ENCODE measurements at regions not wholly inside any gene's neighbourhood (a gene's known extent, or its start where the extent isn't known, plus 50 kb on each side); places are given as distances from the start of the nearest gene placed in this dataset.
"Not testable (repeated sequence)": the region's sequence is repeated elsewhere in the genome, so short reads cannot be mapped to it uniquely, and the experiment has no call there.

GRCh38 chr22:22296047-22296446, 51.5 kb downstream of the VPREB1 start:
- CTCF ChIA-PET, POLR2A ChIA-PET: not testable (repeated sequence)

GRCh38 chr22:22297159-22297793, 52.7 kb downstream of the VPREB1 start:
- POLR2A ChIA-PET, CTCF ChIA-PET: not testable (repeated sequence)

DNA sequence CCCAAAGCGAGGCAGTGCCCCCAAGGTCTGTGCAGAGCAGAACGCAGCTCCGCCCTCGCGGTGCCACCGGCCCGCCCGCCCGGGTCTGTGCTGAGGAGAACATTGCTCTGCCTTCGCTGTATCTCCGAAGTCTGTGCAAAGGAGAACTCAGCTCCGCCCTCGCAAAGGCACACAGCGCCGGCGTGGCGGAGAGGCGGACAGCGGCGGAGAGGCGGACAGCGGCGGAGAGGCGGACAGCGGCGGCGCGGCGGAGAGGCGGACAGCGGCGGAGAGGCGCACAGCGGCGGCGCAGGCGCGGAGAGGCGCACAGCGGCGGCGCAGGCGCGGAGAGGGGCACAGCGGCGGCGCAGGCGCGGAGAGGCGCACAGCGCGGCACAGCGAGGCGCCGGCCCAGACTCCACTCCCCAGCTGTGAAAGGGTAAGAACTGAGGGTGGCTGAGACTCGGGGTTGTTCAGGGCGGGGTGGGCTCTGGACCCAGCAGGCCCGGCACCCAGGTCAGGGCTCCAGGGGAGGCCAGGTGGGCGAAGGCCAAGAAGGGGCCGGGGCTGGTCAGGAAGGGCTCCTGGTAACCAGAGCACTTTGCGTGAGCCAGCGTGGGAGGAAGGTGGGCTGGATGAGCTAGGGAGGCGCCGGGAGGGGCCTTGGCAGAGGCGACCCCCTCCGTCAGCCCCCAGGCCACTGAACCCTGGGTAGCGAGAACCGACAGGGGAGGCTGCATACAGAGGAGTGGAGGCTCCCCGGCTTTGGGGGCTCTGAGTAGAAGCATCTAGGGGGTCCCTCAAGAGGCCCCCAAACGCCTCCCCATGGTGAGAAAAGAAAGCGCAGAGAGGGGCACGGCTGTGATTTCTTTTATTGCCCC, 53.4 kb downstream of the VPREB1 start:
- POLR2A ChIA-PET, CTCF ChIA-PET: not testable (repeated sequence)

DNA sequence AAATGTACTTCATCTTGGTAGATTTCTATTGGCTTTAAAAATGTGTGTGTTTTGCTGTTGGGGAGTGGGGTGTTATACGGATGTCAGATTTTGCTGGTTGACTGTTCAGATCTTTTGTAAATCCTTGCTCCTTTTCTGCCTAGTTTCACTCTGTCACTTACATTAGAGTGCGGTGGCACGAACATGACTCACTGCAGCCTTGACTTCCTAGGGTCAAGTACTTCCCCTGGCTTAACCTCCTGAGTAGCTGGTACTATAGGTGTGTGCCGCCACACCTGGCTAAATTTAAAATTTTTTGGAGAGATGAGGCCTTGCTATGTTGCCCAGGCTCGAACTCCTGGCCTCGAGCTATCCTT, 54.0 kb downstream of the VPREB1 start:
- POLR2A ChIA-PET, CTCF ChIA-PET: not testable (repeated sequence)

DNA sequence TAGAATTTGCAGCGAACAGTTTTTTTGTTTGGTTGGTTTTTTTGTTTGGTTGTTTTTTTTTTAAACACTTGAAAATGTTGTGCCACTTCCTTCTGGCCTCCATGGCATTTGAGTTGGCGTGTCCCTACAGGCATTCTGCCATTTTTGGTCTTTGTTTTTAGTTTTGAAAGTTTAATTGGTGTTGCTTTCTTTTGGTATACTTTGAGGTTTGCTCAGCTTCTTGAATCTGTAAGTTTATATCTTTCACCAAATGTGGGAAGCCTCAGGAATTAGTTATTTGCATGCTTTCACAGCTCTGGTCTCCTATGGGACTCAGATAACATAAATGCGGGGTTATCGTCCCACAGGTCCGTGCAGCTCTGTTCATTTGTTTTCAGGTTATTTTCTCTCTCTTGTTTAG, 55.9 kb downstream of the VPREB1 start:
- POLR2A ChIA-PET, CTCF ChIA-PET: not testable (repeated sequence)

- CTCF ChIA-PET, POLR2A ChIA-PET: not testable (repeated sequence)
Observed at GRCh38 chr22:22300946-22301345, 56.4 kb downstream of the VPREB1 start.

GRCh38 chr22:22316589-22316988, 72.0 kb downstream of the VPREB1 start:
- ChIA-PET POLR2A (no interaction called here), CTCF (no interaction called here)

DNA sequence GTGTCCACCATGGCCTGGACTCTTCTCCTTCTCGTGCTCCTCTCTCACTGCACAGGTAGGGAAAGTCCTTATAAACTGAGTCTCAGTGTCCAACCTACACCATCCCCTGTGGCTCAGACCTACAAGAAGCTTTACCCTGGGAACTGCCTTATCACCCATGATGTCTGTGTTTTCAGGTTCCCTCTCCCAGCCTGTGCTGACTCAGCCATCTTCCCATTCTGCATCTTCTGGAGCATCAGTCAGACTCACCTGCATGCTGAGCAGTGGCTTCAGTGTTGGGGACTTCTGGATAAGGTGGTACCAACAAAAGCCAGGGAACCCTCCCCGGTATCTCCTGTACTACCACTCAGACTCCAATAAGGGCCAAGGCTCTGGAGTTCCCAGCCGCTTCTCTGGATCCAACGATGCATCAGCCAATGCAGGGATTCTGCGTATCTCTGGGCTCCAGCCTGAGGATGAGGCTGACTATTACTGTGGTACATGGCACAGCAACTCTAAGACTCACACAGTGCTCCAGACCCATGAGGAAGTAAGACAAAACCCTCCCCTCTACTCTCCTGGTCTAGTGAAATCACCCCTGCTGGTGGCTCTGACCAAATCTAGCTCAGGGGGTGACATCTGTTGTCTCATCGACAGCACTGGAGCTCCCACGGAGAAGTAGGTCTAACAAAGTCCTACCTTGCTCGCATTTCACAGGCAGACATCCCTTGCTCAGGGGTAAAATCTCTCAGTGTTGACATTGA, 74.3 kb downstream of the VPREB1 start:
- ChIA-PET POLR2A (no interaction called here), CTCF (interaction anchor here (1.0 kb wide), 1 partner anchor 111 kb away, joined by 4 read pairs; no protein-coding TSS in a partner anchor)

DNA sequence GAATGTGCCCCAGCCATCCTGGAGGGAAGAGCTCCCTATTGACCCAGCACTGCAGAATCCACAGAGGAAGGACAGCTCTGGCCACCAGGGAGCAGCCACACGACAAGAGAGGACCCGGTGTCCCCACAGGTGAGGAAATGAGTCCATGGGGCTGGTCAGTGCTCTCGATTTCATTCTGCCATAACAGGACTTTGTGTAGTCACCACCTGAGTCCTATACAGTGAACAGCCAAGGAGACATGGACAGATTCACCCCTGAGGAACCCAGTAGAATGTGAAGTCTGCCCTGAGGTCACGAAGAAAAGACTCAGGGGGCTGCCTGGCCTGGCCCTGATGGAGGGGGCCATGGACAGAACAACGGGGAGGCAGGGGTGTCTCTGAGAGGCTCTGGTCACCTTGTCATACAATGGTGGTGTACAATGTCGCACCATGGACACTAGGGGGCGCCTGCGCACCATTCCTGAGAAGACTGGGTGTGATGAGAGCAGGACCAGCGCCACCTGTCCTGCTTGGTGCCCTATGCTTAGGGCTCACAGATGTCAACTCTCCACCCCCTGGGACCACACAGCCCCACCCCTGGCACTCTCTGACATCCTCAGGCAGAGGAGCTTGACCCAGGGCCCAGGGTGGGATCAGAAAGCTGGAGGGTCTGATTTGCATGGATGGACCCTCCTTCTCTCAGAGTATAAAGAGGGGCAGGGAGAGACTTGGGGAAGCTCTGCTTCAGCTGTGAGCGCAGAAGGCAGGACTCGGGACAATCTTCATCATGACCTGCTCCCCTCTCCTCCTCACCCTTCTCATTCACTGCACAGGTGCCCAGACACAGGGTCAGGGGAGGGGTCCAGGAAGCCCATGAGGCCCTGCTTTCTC, 77.4 kb downstream of the VPREB1 start:
- POLR2A ChIA-PET = not testable (repeated sequence)
- CTCF ChIA-PET = interaction anchor here (0.6 kb wide), 1 partner anchor 81 kb away, joined by 3 read pairs; no protein-coding TSS in a partner anchor

DNA sequence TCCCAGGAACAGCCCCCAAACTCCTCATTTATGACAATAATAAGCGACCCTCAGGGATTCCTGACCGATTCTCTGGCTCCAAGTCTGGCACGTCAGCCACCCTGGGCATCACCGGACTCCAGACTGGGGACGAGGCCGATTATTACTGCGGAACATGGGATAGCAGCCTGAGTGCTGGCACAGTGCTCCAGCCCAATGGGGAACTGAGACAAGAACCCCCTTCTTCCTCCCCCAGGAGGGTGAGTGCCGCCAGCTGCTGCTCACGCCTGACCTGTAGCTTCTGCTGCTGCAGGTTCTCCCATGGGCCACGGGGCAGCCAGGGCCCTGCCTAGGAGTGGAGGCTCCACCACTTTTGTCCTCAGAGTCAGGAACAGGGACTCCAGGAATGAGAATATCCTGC, 78.2 kb downstream of the VPREB1 start:
- ChIA-PET POLR2A (no interaction called here), CTCF (no interaction called here)

DNA sequence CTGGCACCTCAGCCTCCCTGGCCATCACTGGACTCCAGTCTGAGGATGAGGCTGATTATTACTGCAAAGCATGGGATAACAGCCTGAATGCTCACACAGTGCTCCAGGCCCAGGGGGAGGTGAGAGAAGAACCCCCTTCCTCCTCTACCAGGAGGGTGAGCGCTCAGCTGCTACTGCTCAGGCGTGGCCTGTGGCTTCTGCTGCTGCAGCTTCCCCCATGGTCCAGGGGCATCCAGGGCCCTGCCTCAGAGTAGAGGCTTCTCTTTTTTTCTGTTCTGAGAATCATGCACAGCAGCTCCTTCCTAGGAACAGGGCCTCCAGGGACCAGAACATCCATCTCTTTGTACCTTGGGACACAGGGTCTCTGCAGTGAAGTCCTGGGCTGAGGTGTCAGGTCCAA, 83.1 kb downstream of the VPREB1 start:
- CTCF ChIA-PET = interaction anchor here (1.0 kb wide), 1 partner anchor 15 kb away, joined by 3 read pairs; no protein-coding TSS in a partner anchor
- POLR2A ChIA-PET = no interaction called here

GRCh38 chr22:22329792-22330191, 85.2 kb downstream of the VPREB1 start:
- CTCF ChIA-PET = no interaction called here

DNA sequence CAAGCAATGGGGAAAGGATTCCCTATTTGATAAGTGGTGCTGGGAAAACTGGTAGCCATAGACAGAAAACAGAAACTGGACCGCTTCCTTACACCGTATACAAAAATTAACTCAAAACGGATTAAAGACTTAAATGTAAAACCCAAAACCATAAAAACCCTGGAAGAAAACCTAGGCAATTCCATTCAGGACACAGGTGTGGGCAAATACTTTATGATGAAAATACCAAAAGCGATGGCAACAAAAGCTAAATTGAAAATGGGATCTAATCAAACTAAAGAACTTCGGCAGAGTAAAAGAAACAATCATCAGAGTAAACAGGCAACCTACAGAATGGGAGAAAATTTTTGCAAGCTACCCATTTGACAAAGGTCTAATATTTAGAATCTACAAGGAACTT, 91.1 kb downstream of the VPREB1 start:
- POLR2A ChIA-PET, CTCF ChIA-PET: not testable (repeated sequence)

More at GRCh38 chr22:22329792-22330191, 85.2 kb downstream of the VPREB1 start:
- POLR2A ChIA-PET = no interaction called here

GRCh38 chr22:22336333-22336732, 91.7 kb downstream of the VPREB1 start:
- POLR2A ChIA-PET, CTCF ChIA-PET: not testable (repeated sequence)

GRCh38 chr22:22338778-22339177, 94.2 kb downstream of the VPREB1 start:
- POLR2A ChIA-PET, CTCF ChIA-PET: not testable (repeated sequence)

DNA sequence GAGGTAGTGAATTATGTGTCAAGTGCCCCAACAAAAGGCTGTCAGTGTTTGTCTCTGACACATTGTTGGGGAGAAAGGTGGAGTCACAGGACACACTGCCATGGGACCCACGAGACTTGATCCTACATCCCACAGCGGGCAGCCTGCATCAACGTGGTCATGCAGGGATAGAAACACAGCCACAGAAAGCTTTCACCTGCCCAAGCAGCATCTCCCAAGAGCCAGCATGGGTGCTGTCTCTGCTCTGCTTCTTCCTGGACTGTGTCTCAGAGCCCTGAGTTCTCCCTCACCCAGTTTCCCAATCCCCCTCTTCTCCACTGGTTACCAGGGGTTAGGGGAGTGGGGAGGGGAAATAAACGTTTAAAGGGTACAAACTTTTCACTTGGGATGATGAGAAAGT, 97.2 kb downstream of the VPREB1 start:
- ChIA-PET POLR2A (interaction anchor here (0.7 kb wide), 1 partner anchor 203 kb away, joined by 3 read pairs; no protein-coding TSS in a partner anchor), CTCF (no interaction called here)

- ChIA-PET POLR2A (interaction anchor here (0.7 kb wide), 1 partner anchor 204 kb away, joined by 3 read pairs; no protein-coding TSS in a partner anchor), CTCF (interaction anchor here (0.6 to 1.0 kb wide), 3 partner anchors 9 to 20 kb away, joined by 3 to 4 read pairs (median 3); no protein-coding TSS in a partner anchor)
Observed at GRCh38 chr22:22342697-22343580, 98.4 kb downstream of the VPREB1 start.

DNA sequence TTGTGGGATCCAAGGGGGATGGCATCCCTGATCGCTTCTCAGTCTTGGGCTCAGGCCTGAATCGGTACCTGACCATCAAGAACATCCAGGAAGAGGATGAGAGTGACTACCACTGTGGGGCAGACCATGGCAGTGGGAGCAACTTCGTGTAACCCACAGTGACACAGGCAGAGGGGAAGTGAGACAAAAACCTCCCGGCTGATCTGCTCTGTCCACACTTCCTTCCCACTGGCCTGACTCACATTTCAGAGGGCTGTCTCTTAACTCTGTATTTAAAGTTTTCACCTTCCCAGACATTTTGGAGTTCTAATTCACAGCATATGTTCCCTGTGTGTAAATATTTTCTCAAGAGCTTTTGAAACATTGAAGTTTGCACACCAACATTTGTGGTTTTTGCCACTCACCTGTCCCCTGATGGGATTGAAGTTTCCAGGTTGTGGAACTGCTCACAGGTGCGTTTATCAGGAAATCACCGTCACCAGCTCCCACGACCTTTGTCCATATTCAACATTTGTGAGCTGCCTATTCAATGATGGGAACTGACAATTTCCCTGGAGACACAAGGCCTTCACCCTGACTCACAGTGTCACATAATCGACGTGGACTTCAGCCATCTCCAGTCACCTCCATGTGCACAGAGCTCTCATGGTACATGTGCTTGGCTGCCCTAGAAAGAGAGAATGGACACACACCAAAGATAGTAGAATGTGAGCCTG, 99.2 kb downstream of the VPREB1 start:
- POLR2A ChIA-PET = no interaction called here
- CTCF ChIA-PET = interaction anchor here (0.6 kb wide), 1 partner anchor 161 kb away, joined by 4 read pairs; no protein-coding TSS in a partner anchor
